GM23338 (cell line): ENCODE measurements at regions not wholly inside any gene's neighbourhood (a gene's known extent, or its start where the extent isn't known, plus 50 kb on each side); places are given as distances from the start of the nearest gene placed in this dataset.

ENCODE experiments used
- CREB1 ChIP-seq: fragments of 250-450 bp; sonication (Bioruptor Pico); IDR thresholded peaks from 2 replicates; pipeline ENCODE4 v1.5.0; 2020; ENCODE audit warnings: low read depth, mild to moderate bottlenecking, moderate library complexity
- CTCF ChIP-seq, 2 experiments: fragments of 200-600 bp in 1 of 2; sonication (generic) in 1 of 2; conservative IDR thresholded peaks; 2 replicates each; pipeline versions ENCODE4 v1.5.1 to v1.6.1; 2016 to 2017; ENCODE audit warnings: antibody characterized with exemption in 2 of 2, low read depth in 2 of 2, mild to moderate bottlenecking in 2 of 2, moderate library complexity in 1 of 2
- EZH2 ChIP-seq: fragments of 200-600 bp; sonication (generic); IDR thresholded peaks from one replicate; pipeline ENCODE4 v1.8.0; 2017; ENCODE audit warnings: antibody characterized with exemption, mild to moderate bottlenecking, low read depth; ENCODE audit not compliant: unreplicated experiment
- NANOG ChIP-seq: IDR thresholded peaks from 2 replicates; pipeline ENCODE4 v1.6.1; 2016; ENCODE audit warnings: antibody characterized with exemption, borderline replicate concordance
- POLR2AphosphoS5 ChIP-seq: IDR thresholded peaks from 2 replicates; pipeline ENCODE4 v1.6.1; 2016; ENCODE audit warnings: antibody characterized with exemption, low read depth
- REST ChIP-seq: IDR thresholded peaks from one replicate; pipeline ENCODE4 v1.6.1; 2018; ENCODE audit warnings: antibody characterized with exemption; ENCODE audit not compliant: unreplicated experiment

GRCh38 chrX:35722128-35722527 is 76.0 kb upstream of the MAGEB16 start:
- TF ChIP-seq CREB1 (CRISPR knock-in tag) = no peak
- TF ChIP-seq EZH2 = no peak
- no peak for TF ChIP-seq CTCF (conservative IDR thresholded peaks at IDR 0.05; ENCODE audit: low read depth in 2 of 2)
- no peak for TF ChIP-seq NANOG
- TF ChIP-seq POLR2AphosphoS5 = no peak
- no peak for TF ChIP-seq REST
